H9 (cell line): ENCODE measurements at regions not wholly inside any gene's neighbourhood (a gene's known extent, or its start where the extent isn't known, plus 50 kb on each side); places are given as distances from the start of the nearest gene placed in this dataset.

ENCODE experiments used
- DNase-seq: peaks from one replicate; pipeline ENCODE4 v3.0.0-alpha.2; 2017
- H2AFZ ChIP-seq: one replicate; pipeline ENCODE4 v1.6.1; 2013; ENCODE audit warnings: mild to moderate bottlenecking, low read length, control low read depth, moderate library complexity
- H2AK5ac ChIP-seq: 2 replicates; pipeline ENCODE4 v1.6.1; 2013; ENCODE audit warnings: low read length, control low read depth, mixed read lengths; ENCODE audit not compliant: insufficient read length
- H2BK120ac ChIP-seq: one replicate; pipeline ENCODE4 v1.6.1; 2013; ENCODE audit warnings: low read depth, mild to moderate bottlenecking, low read length, control low read depth, inconsistent platforms; ENCODE audit not compliant: poor library complexity, severe bottlenecking
- H2BK12ac ChIP-seq: 2 replicates; pipeline ENCODE4 v1.6.1; 2013; ENCODE audit warnings: low read length, control low read depth, mixed read lengths, low read depth; ENCODE audit not compliant: insufficient read length
- H2BK15ac ChIP-seq: 2 replicates; pipeline ENCODE4 v1.6.1; 2013; ENCODE audit warnings: low read depth, low read length, control low read depth
- H2BK20ac ChIP-seq: one replicate; pipeline ENCODE4 v1.6.1; 2013; ENCODE audit warnings: low read depth, mild to moderate bottlenecking, low read length, control low read depth, inconsistent platforms; ENCODE audit not compliant: poor library complexity, severe bottlenecking
- H2BK5ac ChIP-seq: 2 replicates; pipeline ENCODE4 v1.6.1; 2013; ENCODE audit warnings: low read length, control low read depth, mixed read lengths; ENCODE audit not compliant: insufficient read length
- H3K14ac ChIP-seq: 2 replicates; pipeline ENCODE4 v1.6.1; 2013; ENCODE audit warnings: low read length, control low read depth; ENCODE audit not compliant: insufficient read depth
- H3K18ac ChIP-seq: 2 replicates; pipeline ENCODE4 v1.6.1; 2013; ENCODE audit warnings: low read depth, mild to moderate bottlenecking, mixed read lengths, low read length, control low read depth; ENCODE audit not compliant: insufficient read length
- H3K23ac ChIP-seq: 2 replicates; pipeline ENCODE4 v1.6.1; 2013; ENCODE audit warnings: low read length, control low read depth, mixed read lengths, low read depth; ENCODE audit not compliant: insufficient read length
- H3K23me2 ChIP-seq: 2 replicates; pipeline ENCODE4 v1.6.1; 2013; ENCODE audit warnings: low read depth, mild to moderate bottlenecking, mixed read lengths, low read length, control low read depth; ENCODE audit not compliant: insufficient read length, poor library complexity, severe bottlenecking
- H3K27ac ChIP-seq: 2 replicates; pipeline ENCODE4 v1.5.1; 2013; ENCODE audit warnings: low read length, control low read depth, mixed read lengths, low read depth; ENCODE audit not compliant: insufficient read length
- H3K27me3 ChIP-seq: 2 replicates; pipeline ENCODE4 v1.6.1; 2013; ENCODE audit warnings: low read length, control low read depth, inconsistent platforms; ENCODE audit not compliant: insufficient read depth
- H3K4ac ChIP-seq: 2 replicates; pipeline ENCODE4 v1.6.1; 2013; ENCODE audit warnings: low read depth, mild to moderate bottlenecking, control low read depth, inconsistent platforms, low read length, moderate library complexity
- H3K4me1 ChIP-seq: 2 replicates; pipeline ENCODE4 v1.6.1; 2013; ENCODE audit warnings: low read length, control low read depth, inconsistent platforms; ENCODE audit not compliant: insufficient read depth
- H3K4me2 ChIP-seq: 2 replicates; pipeline ENCODE4 v1.6.1; 2013; ENCODE audit warnings: low read length, control low read depth, mixed read lengths; ENCODE audit not compliant: insufficient read length, insufficient read depth
- H3K56ac ChIP-seq: 2 replicates; pipeline ENCODE4 v1.6.1; 2013; ENCODE audit warnings: low read depth, mild to moderate bottlenecking, mixed read lengths, low read length, control low read depth; ENCODE audit not compliant: insufficient read length
- H3K79me1 ChIP-seq: 2 replicates; pipeline ENCODE4 v1.6.1; 2013; ENCODE audit warnings: low read depth, mild to moderate bottlenecking, moderate library complexity, low read length, control low read depth, inconsistent platforms; ENCODE audit not compliant: insufficient read depth, poor library complexity, severe bottlenecking
- H3K79me2 ChIP-seq: 2 replicates; pipeline ENCODE4 v1.6.1; 2013; ENCODE audit warnings: low read length, control low read depth, inconsistent platforms; ENCODE audit not compliant: insufficient read depth
- H3K9ac ChIP-seq: 2 replicates; pipeline ENCODE4 v1.6.1; 2013; ENCODE audit warnings: low read length, control low read depth, mixed read lengths; ENCODE audit not compliant: insufficient read length; ENCODE audit errors: extremely low read depth
- H3K9me3 ChIP-seq: one replicate; pipeline ENCODE4 v1.6.1; 2013; ENCODE audit warnings: low read depth, low read length, inconsistent platforms; ENCODE audit not compliant: control insufficient read depth
- H3T11ph ChIP-seq: one replicate; pipeline ENCODE4 v1.6.1; 2013; ENCODE audit warnings: mild to moderate bottlenecking, low read length, control low read depth, inconsistent platforms
- H4K20me1 ChIP-seq: one replicate; pipeline ENCODE4 v1.6.1; 2013; ENCODE audit not compliant: control insufficient read depth, insufficient read length, insufficient read depth
- H4K5ac ChIP-seq: 2 replicates; pipeline ENCODE4 v1.6.1; 2013; ENCODE audit warnings: low read depth, mild to moderate bottlenecking, mixed read lengths, low read length, control low read depth; ENCODE audit not compliant: insufficient read length
- H4K8ac ChIP-seq: replicated peaks from 2 replicates; pipeline ENCODE4 v1.6.1; 2013; ENCODE audit warnings: low read length, control low read depth, mixed read lengths, low read depth; ENCODE audit not compliant: insufficient read length
- H4K91ac ChIP-seq: 2 replicates; pipeline ENCODE4 v1.6.1; 2013; ENCODE audit warnings: low read depth, mild to moderate bottlenecking, moderate library complexity, mixed read lengths, low read length, control low read depth; ENCODE audit not compliant: insufficient read length
- H3K27ac Mint-ChIP-seq, 3 experiments: 2 replicates in 2 of 3; 3 replicates in 1 of 3; pipeline ENCODE4 v1.8.0; 2020 to 2021; ENCODE audit warnings: mixed read lengths in 3 of 3, mild to moderate bottlenecking in 1 of 3, moderate library complexity in 1 of 3
- H3K27me3 Mint-ChIP-seq: 2 replicates; pipeline ENCODE4 v1.8.0; 2021; ENCODE audit warnings: low read depth, mild to moderate bottlenecking, moderate library complexity, mixed read lengths
- H3K36me3 Mint-ChIP-seq, 3 experiments: 2 replicates in 2 of 3; 3 replicates in 1 of 3; pipeline ENCODE4 v1.8.0; 2020 to 2021; ENCODE audit warnings: low read depth in 3 of 3, mixed read lengths in 3 of 3; ENCODE audit not compliant: insufficient read depth in 1 of 3
- H3K4me1 Mint-ChIP-seq, 2 experiments: 2 replicates each; pipeline ENCODE4 v1.8.0; 2020; ENCODE audit warnings: mixed read lengths in 2 of 2
- H3K4me3 Mint-ChIP-seq, 2 experiments: 2 replicates in 1 of 2; 3 replicates in 1 of 2; pipeline ENCODE4 v1.8.0; 2020 to 2021; ENCODE audit warnings: mild to moderate bottlenecking in 2 of 2, mixed read lengths in 2 of 2, moderate library complexity in 1 of 2
- H3K9me3 Mint-ChIP-seq, 2 experiments: 2 replicates in 1 of 2; 3 replicates in 1 of 2; pipeline ENCODE4 v1.8.0; 2020; ENCODE audit warnings: mild to moderate bottlenecking in 2 of 2, mixed read lengths in 2 of 2, moderate library complexity in 1 of 2
- WGBS: extraction: QIAGEN DNeasy Blood & Tissue Kit; methylation state at CpG from one replicate; pipeline ENCODE4 v1.1.7; 2013; ENCODE audit warnings: missing lambda C conversion rate, low lambda C conversion rate, mixed read lengths; ENCODE audit not compliant: insufficient read length; ENCODE audit errors: extremely low coverage; 5-methylcytosine and 5-hydroxymethylcytosine counted together
- TF ChIP-seq, protein P1 (sequence below): fragments of 200-600 bp; sonication (generic); conservative IDR thresholded peaks from 3 replicates; pipeline ENCODE4 v1.8.0; 2021; ENCODE audit warnings: antibody characterized with exemption, mild to moderate bottlenecking

DNA sequence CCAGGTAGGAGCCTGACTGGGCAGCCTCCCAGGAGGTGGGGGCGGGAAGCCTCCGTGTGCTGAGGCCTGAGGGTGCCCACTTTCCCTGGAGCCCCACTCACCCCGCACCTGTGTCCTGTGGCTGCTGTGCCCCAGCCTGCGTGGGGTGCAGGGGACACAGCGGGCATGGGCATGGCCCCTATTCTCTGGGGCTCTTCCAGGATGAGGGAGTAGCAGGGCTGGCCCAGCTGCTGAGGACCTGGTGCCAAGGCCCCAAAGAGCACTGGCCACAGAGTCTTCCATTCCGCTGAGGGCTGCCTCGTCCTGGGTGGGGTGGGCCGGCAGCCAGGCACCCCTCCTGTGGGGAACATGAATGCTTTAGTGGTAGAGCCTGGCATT, 51.7 kb upstream of the SORCS2 start:
- H3K23me2 ChIP-seq, result no peaks in the 10 kb centered on the region
- WGBS, result no CpG with 5 or more reads among the region's 8 CpGs
- no peaks in the 10 kb centered on the region for H3K9me3 ChIP-seq
- no peaks in the 10 kb centered on the region for H3K79me2 ChIP-seq
- DNase-seq, result no peak
- no peaks in the 10 kb centered on the region for H4K20me1 ChIP-seq
- no peak overlapping the region for H3K4me3 Mint-ChIP-seq
- peaks cover 1% of the 10 kb centered on the region; the same call in 1 of the 2 replicates for H3K27me3 Mint-ChIP-seq
- H2BK12ac ChIP-seq, result no peak overlapping the region
- no peak overlapping the region for H3K56ac ChIP-seq
- no peak overlapping the region for H3K4me2 ChIP-seq
- H3K27me3 ChIP-seq, result no peaks in the 10 kb centered on the region
- H3K4me1 ChIP-seq, result 0 out of 2 replicates have a peak, but pooled peaks cover 3% of the 10 kb centered on the region
- no peak overlapping the region for H2BK15ac ChIP-seq
- no peak overlapping the region for H3T11ph ChIP-seq
- H2BK120ac ChIP-seq, result no peak overlapping the region
- H4K8ac ChIP-seq, result no peak overlapping the region
- no peak overlapping the region for H3K27ac Mint-ChIP-seq
- H3K18ac ChIP-seq, result no peak overlapping the region
- peaks cover 9 to 13% of the 10 kb centered on the region in 2 experiments for H3K4me1 Mint-ChIP-seq
- no peak overlapping the region for H3K23ac ChIP-seq
- H3K9ac ChIP-seq, result no peak overlapping the region
- H3K27ac ChIP-seq, result no peak overlapping the region
- no peak overlapping the region for H3K4ac ChIP-seq
- no peaks in the 10 kb centered on the region for H3K79me1 ChIP-seq
- no peaks in the 10 kb centered on the region; a peak in 1 of 5 replicates for H3K9me3 Mint-ChIP-seq
- TF ChIP-seq, protein P1, sequence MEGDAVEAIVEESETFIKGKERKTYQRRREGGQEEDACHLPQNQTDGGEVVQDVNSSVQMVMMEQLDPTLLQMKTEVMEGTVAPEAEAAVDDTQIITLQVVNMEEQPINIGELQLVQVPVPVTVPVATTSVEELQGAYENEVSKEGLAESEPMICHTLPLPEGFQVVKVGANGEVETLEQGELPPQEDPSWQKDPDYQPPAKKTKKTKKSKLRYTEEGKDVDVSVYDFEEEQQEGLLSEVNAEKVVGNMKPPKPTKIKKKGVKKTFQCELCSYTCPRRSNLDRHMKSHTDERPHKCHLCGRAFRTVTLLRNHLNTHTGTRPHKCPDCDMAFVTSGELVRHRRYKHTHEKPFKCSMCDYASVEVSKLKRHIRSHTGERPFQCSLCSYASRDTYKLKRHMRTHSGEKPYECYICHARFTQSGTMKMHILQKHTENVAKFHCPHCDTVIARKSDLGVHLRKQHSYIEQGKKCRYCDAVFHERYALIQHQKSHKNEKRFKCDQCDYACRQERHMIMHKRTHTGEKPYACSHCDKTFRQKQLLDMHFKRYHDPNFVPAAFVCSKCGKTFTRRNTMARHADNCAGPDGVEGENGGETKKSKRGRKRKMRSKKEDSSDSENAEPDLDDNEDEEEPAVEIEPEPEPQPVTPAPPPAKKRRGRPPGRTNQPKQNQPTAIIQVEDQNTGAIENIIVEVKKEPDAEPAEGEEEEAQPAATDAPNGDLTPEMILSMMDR, result no peak
- H4K5ac ChIP-seq, result no peak overlapping the region
- no peaks in the 10 kb centered on the region for H3K36me3 Mint-ChIP-seq
- no peak overlapping the region for H4K91ac ChIP-seq
- no peak overlapping the region; the same call in 1 of the 2 replicates for H3K14ac ChIP-seq
- no peak overlapping the region for H2BK20ac ChIP-seq
- H2AFZ ChIP-seq, result no peak overlapping the region
- no peak overlapping the region for H2AK5ac ChIP-seq
- H2BK5ac ChIP-seq, result no peak overlapping the region
